ENCODE measurements at regions not wholly inside any gene's neighbourhood (a gene's known extent, or its start where the extent isn't known, plus 50 kb on each side); places are given as distances from the start of the nearest gene placed in this dataset.
A peak's percentile ranks its signal among the peaks of the same experiment; 100 is the strongest.

DNA sequence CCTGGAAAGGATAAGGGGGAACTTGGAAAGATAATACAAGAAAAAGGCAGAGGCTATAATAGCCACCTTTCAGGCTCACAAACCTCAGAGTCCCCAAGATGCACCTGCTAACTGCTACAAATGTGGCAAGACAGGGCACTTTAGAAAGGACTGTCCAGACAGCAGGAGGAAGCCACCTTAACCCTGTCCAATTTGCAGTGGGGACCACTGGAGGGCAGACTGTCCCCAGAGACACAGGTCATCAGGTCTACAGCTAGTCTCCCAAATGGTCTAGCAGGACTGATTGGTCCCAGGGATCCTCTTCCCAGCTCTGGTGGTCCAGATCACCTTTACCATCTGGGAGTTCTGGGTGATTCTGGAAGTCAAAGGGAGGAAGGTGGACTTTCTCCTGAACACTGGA is 882.5 kb upstream of the GBE1 start:
- H3K4me3 ChIP-seq, result no peak overlapping the region
- no peaks in the 10 kb centered on the region for H3K9me3 ChIP-seq
- H3K27me3 ChIP-seq, result no peaks in the 10 kb centered on the region
- no peaks in the 10 kb centered on the region for H3K36me3 ChIP-seq (ENCODE audit: low read depth, missing control alignments)
- DNase-seq, result peak; percentile 46
- H3K4me1 ChIP-seq, result no peaks in the 10 kb centered on the region
- TF ChIP-seq POLR2A (IDR thresholded peaks at IDR 0.05), result no peak
- TF ChIP-seq, protein P1, sequence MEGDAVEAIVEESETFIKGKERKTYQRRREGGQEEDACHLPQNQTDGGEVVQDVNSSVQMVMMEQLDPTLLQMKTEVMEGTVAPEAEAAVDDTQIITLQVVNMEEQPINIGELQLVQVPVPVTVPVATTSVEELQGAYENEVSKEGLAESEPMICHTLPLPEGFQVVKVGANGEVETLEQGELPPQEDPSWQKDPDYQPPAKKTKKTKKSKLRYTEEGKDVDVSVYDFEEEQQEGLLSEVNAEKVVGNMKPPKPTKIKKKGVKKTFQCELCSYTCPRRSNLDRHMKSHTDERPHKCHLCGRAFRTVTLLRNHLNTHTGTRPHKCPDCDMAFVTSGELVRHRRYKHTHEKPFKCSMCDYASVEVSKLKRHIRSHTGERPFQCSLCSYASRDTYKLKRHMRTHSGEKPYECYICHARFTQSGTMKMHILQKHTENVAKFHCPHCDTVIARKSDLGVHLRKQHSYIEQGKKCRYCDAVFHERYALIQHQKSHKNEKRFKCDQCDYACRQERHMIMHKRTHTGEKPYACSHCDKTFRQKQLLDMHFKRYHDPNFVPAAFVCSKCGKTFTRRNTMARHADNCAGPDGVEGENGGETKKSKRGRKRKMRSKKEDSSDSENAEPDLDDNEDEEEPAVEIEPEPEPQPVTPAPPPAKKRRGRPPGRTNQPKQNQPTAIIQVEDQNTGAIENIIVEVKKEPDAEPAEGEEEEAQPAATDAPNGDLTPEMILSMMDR (IDR thresholded peaks at IDR 0.05), result peak in 1 of 3 experiments; percentile 10
- intact Hi-C loops (cut with DNase I; ENCODE audit: low total_unique reads), result no loop called here
- H3K27ac ChIP-seq, result no peak overlapping the region

DNA sequence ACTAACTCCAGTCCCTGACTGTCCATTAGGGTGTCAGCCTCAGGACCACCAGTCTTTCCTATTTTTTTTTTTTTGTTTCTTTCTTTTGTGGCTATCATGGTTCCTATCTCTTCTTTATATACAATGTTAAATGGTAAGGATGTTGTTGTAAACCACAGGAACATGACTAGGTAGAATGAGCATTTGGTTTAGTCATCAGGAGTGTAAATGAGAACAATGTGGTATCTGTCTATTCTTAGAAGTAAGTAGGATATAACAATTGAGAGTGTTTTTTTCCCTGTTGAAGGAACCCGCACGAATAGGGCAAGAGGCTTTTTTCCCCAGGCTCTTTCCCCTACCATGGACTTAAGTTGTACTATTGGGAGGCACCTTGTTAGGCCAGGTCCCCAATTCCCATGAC is 880.3 kb upstream of the GBE1 start:
- H3K27ac ChIP-seq, result no peak overlapping the region
- intact Hi-C loops (cut with DNase I; ENCODE audit: low total_unique reads), result no loop called here
- no peak overlapping the region for H3K4me3 ChIP-seq
- H3K4me1 ChIP-seq, result no peaks in the 10 kb centered on the region
- no peaks in the 10 kb centered on the region for H3K36me3 ChIP-seq (ENCODE audit: low read depth, missing control alignments)
- H3K27me3 ChIP-seq, result no peaks in the 10 kb centered on the region
- no peaks in the 10 kb centered on the region for H3K9me3 ChIP-seq
- no peak for TF ChIP-seq POLR2A (IDR thresholded peaks at IDR 0.05)
- TF ChIP-seq, protein P1 (IDR thresholded peaks at IDR 0.05), result no peak
- 86 to 94% methylated on average over 2 of the region's 2 CpGs for WGBS, 2 donors
- DNase-seq, result no peak

DNA sequence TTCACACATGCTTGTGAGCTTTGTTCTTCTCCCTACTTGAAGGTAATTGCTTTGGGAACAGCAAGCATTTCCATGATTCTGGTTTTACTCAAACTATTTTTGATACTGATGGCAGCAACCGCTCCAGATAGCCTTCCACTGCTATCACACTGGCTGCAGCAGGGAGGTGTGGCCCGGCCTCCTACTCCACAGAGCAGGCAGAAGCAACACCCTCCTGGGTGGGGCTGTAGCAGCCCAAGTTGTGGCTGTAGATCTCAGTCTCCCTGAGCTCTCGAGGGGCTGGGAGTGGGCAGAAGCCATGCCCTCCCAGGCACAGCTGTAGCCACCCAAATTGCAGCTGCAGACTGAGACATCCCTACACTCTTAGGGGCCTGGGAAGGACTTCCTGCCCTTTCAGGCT is 878.8 kb upstream of the GBE1 start:
- H3K4me3 ChIP-seq, result no peak overlapping the region
- no peaks in the 10 kb centered on the region for H3K9me3 ChIP-seq
- H3K27me3 ChIP-seq, result no peaks in the 10 kb centered on the region
- WGBS, 2 donors, result 77 to 94% methylated on average over 3 of the region's 3 CpGs
- H3K4me1 ChIP-seq, result no peaks in the 10 kb centered on the region
- intact Hi-C loops (cut with DNase I; ENCODE audit: low total_unique reads), result no loop called here
- DNase-seq, result no peak
- no peak for TF ChIP-seq POLR2A (IDR thresholded peaks at IDR 0.05)
- TF ChIP-seq, protein P1 (IDR thresholded peaks at IDR 0.05), result no peak
- H3K27ac ChIP-seq, result no peak overlapping the region
- no peaks in the 10 kb centered on the region for H3K36me3 ChIP-seq (ENCODE audit: low read depth, missing control alignments)

DNA sequence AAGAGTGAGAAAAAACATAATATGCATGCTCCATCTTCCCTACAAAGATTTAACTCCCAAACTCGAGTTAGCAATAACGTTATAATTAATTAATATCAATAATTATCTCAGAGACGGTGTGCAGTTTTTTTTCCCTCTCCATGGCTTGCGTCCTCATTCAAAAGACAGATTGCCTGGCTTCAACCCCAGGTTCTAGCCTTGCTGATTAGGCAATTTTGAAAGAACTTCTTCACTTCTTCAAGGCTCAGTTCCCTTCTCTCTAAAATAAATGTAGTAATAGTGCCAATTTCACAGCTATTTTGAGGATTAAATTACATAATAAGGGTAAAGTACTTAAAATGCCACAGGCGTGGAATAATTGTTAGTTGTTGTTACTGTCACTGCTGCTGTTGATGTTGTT is 876.1 kb upstream of the GBE1 start:
- H3K4me1 ChIP-seq, result no peaks in the 10 kb centered on the region
- H3K36me3 ChIP-seq (ENCODE audit: low read depth, missing control alignments), result no peaks in the 10 kb centered on the region
- WGBS, 2 donors, result 51 to 73% methylated on average over 5 of the region's 5 CpGs
- no peak overlapping the region for H3K4me3 ChIP-seq
- no peak for DNase-seq
- H3K9me3 ChIP-seq, result no peaks in the 10 kb centered on the region
- intact Hi-C loops (cut with DNase I; ENCODE audit: low total_unique reads), result no loop called here
- TF ChIP-seq, protein P1 (IDR thresholded peaks at IDR 0.05), result no peak
- TF ChIP-seq POLR2A (IDR thresholded peaks at IDR 0.05), result no peak
- no peaks in the 10 kb centered on the region for H3K27me3 ChIP-seq
- no peak overlapping the region for H3K27ac ChIP-seq

DNA sequence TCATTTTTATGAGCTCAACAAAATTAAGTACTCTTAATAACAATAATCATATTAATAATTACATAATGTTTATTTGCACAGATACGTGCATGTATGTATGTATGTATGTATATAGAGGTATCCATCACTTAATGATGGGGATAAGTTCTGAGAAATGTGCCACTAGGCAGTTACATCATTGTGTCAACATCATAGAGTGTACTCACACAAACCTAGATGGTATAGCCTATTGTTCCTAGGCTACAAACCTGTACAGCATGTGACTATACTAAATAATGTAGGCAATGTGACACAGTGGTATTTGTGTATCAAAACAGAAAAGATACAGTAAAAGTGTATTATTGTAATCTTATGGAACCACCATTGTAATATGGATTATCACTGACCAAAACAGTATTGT is 874.7 kb upstream of the GBE1 start:
- TF ChIP-seq, protein P1 (IDR thresholded peaks at IDR 0.05), result no peak
- no peak for TF ChIP-seq POLR2A (IDR thresholded peaks at IDR 0.05)
- intact Hi-C loops (cut with DNase I; ENCODE audit: low total_unique reads), result no loop called here
- no peak overlapping the region for H3K27ac ChIP-seq
- WGBS, 2 donors, result 79 to 96% methylated on average over 1 of the region's 1 CpG
- H3K4me3 ChIP-seq, result no peak overlapping the region
- H3K9me3 ChIP-seq, result no peaks in the 10 kb centered on the region
- H3K4me1 ChIP-seq, result no peaks in the 10 kb centered on the region
- DNase-seq, result no peak
- H3K27me3 ChIP-seq, result no peaks in the 10 kb centered on the region
- no peaks in the 10 kb centered on the region for H3K36me3 ChIP-seq (ENCODE audit: low read depth, missing control alignments)

All from testis (tissue), 2 donors.